ENCODE measurements at regions not wholly inside any gene's neighbourhood (a gene's known extent, or its start where the extent isn't known, plus 50 kb on each side); places are given as distances from the start of the nearest gene placed in this dataset.

DNA sequence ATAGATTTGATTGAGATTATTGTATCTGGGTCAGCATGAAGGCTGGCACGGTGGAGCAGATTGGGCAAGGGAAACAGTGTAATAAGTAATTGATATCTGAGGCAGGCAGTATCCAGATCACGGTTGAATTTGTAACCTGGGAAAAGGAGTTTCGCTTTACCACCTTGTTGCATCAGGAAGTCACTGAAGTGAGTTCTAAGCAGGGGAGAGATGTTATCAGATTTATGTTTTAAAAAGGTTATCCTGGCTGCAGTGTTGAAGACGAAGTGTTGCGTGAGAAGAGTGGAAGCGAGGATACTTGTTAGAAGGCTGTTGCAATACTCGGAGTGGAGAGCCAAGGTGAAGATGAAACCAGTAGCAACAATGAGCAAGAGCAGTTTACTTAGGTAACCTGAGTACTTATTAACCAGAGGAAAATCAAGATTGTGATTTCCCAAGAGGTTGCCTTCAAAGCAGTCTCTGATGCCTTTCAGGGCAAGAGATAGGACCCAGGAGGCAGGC lies 77.8 kb downstream of the LHX9 start (continued):
- TF ChIP-seq CEBPB (tag; IDR thresholded peaks at IDR 0.05) = peak; percentile 89
- TF ChIP-seq ZFP1 (CRISPR knock-in tag; IDR thresholded peaks at IDR 0.05) = no peak
- TF ChIP-seq JUNB (CRISPR knock-in tag; conservative IDR thresholded peaks at IDR 0.05) = no peak
- no peak for TF ChIP-seq CBFB (CRISPR knock-in tag; IDR thresholded peaks at IDR 0.05)
- no peak for TF ChIP-seq ZNF280B (CRISPR knock-in tag; IDR thresholded peaks at IDR 0.05)
- TF ChIP-seq, protein P1, sequence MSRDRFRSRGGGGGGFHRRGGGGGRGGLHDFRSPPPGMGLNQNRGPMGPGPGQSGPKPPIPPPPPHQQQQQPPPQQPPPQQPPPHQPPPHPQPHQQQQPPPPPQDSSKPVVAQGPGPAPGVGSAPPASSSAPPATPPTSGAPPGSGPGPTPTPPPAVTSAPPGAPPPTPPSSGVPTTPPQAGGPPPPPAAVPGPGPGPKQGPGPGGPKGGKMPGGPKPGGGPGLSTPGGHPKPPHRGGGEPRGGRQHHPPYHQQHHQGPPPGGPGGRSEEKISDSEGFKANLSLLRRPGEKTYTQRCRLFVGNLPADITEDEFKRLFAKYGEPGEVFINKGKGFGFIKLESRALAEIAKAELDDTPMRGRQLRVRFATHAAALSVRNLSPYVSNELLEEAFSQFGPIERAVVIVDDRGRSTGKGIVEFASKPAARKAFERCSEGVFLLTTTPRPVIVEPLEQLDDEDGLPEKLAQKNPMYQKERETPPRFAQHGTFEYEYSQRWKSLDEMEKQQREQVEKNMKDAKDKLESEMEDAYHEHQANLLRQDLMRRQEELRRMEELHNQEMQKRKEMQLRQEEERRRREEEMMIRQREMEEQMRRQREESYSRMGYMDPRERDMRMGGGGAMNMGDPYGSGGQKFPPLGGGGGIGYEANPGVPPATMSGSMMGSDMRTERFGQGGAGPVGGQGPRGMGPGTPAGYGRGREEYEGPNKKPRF (IDR thresholded peaks at IDR 0.05; ENCODE audit: low read depth, low read length) = no peak
- 0 out of 2 replicates have a peak, but pooled peaks have one; percentile 40 for TF ChIP-seq MTA1 (IDR thresholded peaks at IDR 0.05; ENCODE audit: borderline replicate concordance)
- TF ChIP-seq SREBF1 (IDR thresholded peaks at IDR 0.05; ENCODE audit: borderline replicate concordance, low read depth, low read length) = no peak
- TF ChIP-seq NR1H2 (CRISPR knock-in tag; IDR thresholded peaks at IDR 0.05) = no peak
- peak; percentile 30; the same call in 1 of the 2 replicates for TF ChIP-seq ARID1B (IDR thresholded peaks at IDR 0.05)
- TF ChIP-seq, protein P2, sequence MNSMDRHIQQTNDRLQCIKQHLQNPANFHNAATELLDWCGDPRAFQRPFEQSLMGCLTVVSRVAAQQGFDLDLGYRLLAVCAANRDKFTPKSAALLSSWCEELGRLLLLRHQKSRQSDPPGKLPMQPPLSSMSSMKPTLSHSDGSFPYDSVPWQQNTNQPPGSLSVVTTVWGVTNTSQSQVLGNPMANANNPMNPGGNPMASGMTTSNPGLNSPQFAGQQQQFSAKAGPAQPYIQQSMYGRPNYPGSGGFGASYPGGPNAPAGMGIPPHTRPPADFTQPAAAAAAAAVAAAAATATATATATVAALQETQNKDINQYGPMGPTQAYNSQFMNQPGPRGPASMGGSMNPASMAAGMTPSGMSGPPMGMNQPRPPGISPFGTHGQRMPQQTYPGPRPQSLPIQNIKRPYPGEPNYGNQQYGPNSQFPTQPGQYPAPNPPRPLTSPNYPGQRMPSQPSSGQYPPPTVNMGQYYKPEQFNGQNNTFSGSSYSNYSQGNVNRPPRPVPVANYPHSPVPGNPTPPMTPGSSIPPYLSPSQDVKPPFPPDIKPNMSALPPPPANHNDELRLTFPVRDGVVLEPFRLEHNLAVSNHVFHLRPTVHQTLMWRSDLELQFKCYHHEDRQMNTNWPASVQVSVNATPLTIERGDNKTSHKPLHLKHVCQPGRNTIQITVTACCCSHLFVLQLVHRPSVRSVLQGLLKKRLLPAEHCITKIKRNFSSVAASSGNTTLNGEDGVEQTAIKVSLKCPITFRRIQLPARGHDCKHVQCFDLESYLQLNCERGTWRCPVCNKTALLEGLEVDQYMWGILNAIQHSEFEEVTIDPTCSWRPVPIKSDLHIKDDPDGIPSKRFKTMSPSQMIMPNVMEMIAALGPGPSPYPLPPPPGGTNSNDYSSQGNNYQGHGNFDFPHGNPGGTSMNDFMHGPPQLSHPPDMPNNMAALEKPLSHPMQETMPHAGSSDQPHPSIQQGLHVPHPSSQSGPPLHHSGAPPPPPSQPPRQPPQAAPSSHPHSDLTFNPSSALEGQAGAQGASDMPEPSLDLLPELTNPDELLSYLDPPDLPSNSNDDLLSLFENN (IDR thresholded peaks at IDR 0.05; ENCODE audit: low read depth in 2 of 2, low read length in 2 of 2) = no peak
- no peak for TF ChIP-seq FUS (optimal IDR thresholded peaks at IDR 0.05; ENCODE audit: low read depth, low read length)
- 0 out of 2 replicates have a peak, but pooled peaks have one; percentile 21 for TF ChIP-seq SMAD3 (CRISPR knock-in tag; conservative IDR thresholded peaks at IDR 0.05)
- no peak for TF ChIP-seq LEF1 (IDR thresholded peaks at IDR 0.05)
- TF ChIP-seq ZNF174 (CRISPR knock-in tag; IDR thresholded peaks at IDR 0.05) = no peak
- TF ChIP-seq BRF1 (IDR thresholded peaks at IDR 0.05; ENCODE audit: borderline replicate concordance, extremely low read depth, insufficient read length) = no peak
- TF ChIP-seq ZNF232 (CRISPR knock-in tag; IDR thresholded peaks at IDR 0.05) = no peak
- TF ChIP-seq SOX6 (IDR thresholded peaks at IDR 0.05) = peak; percentile 53; the same call in 1 of the 2 replicates
- TF ChIP-seq PTRF (tag; IDR thresholded peaks at IDR 0.05) = no peak

Data from K562 (cell line).